ENCODE measurements at regions not wholly inside any gene's neighbourhood (a gene's known extent, or its start where the extent isn't known, plus 50 kb on each side); places are given as distances from the start of the nearest gene placed in this dataset.

- TF ChIP-seq CTCF (IDR thresholded peaks at IDR 0.05; ENCODE audit: low read depth, low read length, poor library complexity, severe bottlenecking) (no peak), EZH2phosphoT487 (IDR thresholded peaks at IDR 0.05; ENCODE audit: borderline replicate concordance, low read length) (no peak)
These were observed 377.0 kb downstream of the OLFM4 start for GRCh38 chr13:53405616-53406015.
